Sigmoid colon (tissue), 4 donors: ENCODE measurements at regions not wholly inside any gene's neighbourhood (a gene's known extent, or its start where the extent isn't known, plus 50 kb on each side); places are given as distances from the start of the nearest gene placed in this dataset.

Experiments
- CTCF ChIP-seq, 4 experiments: fragments of 450-650 bp in 3 of 4; fragments of 200-600 bp in 1 of 4; IDR thresholded peaks; one replicate each; pipeline ENCODE4 v1.5.1; 2016 to 2019; ENCODE audit warnings: antibody characterized with exemption in 4 of 4, mild to moderate bottlenecking in 3 of 4, moderate library complexity in 2 of 4
- POLR2AphosphoS5 ChIP-seq, 4 donors: sonication (generic); formaldehyde crosslinking; IDR thresholded peaks; one replicate each; pipeline ENCODE4 v1.6.1; 2017; ENCODE audit warnings: antibody characterized with exemption in 4 of 4

GRCh38 chr3:11914041-11914440, 67.4 kb upstream of the TAMM41 start:
- TF ChIP-seq POLR2AphosphoS5 (IDR thresholded peaks at IDR 0.05), result no peak
- no peak for TF ChIP-seq CTCF (IDR thresholded peaks at IDR 0.05)
